Activated CD4-positive, alpha-beta T cell treated with anti-CD3 and anti-CD28 coated beads, Interleukin-2, Interleukin-6, amounts not matched to agents 100 ng/mL and 50 ng/mL, durations not matched to agents 16 hours and 8 hours (primary cell): ENCODE measurements at regions not wholly inside any gene's neighbourhood (a gene's known extent, or its start where the extent isn't known, plus 50 kb on each side); places are given as distances from the start of the nearest gene placed in this dataset.
"Not testable (repeated sequence)": the region's sequence is repeated elsewhere in the genome, so short reads cannot be mapped to it uniquely, and the experiment has no call there.

Experiments
- DNase-seq: peaks from one replicate; pipeline ENCODE4 v3.0.0-alpha.2; 2020

- no peak for DNase-seq
Measured at GRCh38 chr1:219560856-219561255, 52.0 kb downstream of the ZC3H11B start.

DNA sequence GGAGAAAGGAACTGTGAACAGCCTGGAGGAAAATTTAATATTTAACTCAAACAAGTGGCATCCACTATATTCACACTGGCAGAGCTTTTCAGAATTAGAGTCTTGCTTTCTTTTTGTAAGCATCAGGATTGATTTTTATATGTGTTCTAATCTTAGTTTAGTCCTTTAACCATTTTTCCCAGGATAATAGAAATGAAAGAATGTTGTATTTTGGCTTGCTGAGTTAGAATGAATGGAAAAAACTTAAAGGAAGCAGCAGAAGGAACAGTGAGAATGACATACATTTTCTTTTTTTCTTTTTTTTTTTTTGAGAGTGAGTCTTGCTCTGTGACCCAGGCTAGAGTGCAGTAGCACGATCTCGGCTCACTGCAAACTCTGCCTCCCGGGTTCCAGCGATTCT is 53.0 kb downstream of the ZC3H11B start:
- no peak for DNase-seq

GRCh38 chr1:219555806-219556205 is 57.1 kb downstream of the ZC3H11B start:
- DNase-seq: no peak

- DNase-seq: no peak
Measured at GRCh38 chr1:219555031-219555692, 57.7 kb downstream of the ZC3H11B start.

GRCh38 chr1:219553934-219554502 is 58.9 kb downstream of the ZC3H11B start:
- DNase-seq: no peak

DNA sequence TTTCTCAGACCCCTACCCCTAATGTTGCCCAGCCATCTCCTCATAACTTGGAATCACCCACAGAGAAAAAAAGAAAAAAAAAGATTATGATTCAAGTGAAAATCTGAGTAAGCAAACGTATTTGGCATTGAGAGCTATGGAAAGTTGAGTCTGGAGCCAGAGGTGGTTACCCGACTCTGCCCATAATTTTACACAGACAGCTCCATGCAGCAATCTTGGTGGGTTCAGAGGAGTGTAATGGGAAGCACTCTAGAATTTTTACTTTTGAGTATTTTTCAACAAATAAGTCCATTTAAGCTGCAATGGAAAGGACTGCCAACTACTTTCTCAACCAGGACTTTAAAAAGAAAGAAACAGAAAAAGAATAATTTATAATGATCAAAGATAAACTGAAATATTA is 62.7 kb downstream of the ZC3H11B start:
- DNase-seq: no peak

- DNase-seq: no peak
Measured at GRCh38 chr1:219549215-219549614, 63.7 kb downstream of the ZC3H11B start.

GRCh38 chr1:219548386-219548785 is 64.5 kb downstream of the ZC3H11B start:
- DNase-seq: no peak

GRCh38 chr1:219545756-219546155 is 67.1 kb downstream of the ZC3H11B start:
- not testable (repeated sequence) for DNase-seq

DNA sequence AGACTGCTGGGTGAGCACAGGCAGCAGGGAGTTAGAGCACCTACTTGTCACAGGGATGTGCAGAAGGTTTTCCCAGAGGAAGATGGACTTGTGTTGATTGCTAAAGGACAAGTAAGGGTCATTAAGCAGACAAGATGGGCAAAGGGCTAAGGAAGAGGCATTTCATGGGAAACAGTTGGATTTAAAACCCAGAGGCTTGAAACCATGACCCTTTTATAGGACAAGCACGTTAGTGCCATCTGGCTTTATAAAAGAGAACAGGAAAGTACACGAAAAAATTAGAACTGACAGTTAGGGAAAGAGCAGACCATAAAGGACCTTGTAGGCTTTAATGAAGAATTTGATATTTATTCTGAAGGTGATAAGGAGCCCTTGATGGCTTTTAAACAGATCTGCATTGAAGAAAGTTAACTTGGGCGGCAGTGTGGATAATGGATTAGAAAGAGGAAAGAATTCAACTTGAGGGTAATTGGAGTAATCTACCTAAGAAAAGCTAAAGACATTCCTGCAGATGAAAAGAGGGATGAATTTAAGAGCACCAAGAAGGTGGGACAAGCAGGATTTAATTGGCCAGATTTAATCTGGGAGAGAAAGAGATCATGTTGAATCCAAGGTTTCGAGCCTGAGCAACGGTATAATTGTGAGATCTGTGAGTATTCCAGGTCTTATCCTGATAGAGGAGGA is 68.6 kb downstream of the ZC3H11B start:
- DNase-seq: no peak

DNA sequence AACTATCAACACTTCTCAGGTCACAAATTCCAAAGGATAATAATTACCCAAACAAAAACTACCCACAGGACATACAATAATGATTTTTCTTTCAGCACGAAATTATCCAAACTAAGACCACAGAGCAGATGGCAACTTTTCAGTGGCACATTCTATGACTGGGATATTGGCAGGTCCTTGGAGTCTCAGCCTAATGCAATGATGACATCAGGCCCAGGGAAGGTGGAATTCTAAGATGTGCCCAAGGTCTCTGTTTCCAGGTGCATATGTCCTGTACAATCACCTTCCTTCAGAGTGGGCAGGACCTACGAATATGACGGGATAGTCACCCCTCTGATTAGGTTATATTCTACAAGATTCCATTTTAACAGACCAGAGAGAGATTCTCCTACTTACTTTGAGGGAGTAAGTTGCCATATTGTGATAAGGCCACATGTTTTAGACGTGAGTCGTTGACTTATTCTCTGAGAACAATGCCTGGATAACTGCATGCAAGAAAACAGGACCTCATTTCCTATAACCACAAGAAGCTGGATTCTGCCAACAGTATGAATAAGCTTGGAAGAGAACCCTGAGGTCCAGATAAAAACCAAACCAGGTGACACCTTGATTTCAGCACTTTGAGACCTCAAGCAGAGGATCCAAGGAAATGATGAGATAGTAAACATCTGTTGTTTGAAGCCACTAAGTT is 69.9 kb downstream of the ZC3H11B start:
- no peak for DNase-seq

- DNase-seq: no peak
Measured at GRCh38 chr1:219541946-219542345, 71.0 kb downstream of the ZC3H11B start.

DNA sequence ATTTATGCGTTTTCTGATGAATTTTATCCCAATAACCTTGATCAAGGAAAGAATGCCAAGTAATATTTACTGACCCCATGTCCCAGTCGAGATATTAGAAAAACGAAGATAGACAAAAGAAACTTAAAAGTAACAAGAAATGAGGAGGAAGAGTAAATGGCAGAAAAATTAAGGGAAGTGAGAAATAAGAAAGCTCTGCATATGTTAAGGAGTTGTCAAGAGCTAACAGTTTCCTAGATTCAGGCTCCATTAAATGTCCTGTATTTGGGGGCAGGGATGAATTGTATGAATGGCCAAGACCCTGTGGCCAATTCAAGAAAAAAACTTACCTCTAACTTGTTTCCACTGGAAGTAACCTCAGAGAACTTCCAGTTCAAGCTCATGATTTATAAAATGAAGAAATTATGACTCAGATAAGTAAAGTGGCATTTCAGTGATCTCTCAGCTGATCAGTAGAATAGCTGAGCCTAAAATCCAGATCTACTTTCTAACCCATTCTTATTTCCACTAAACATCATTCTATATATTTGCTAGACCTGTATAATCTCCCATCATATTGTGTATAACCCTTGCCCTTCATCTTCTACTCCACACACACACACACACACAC is 73.2 kb downstream of the ZC3H11B start:
- no peak for DNase-seq

GRCh38 chr1:219538886-219539285 is 74.0 kb downstream of the ZC3H11B start:
- DNase-seq: no peak

- peak; percentile 7 for DNase-seq
Measured at GRCh38 chr1:219537223-219537631, 75.7 kb downstream of the ZC3H11B start.

DNA sequence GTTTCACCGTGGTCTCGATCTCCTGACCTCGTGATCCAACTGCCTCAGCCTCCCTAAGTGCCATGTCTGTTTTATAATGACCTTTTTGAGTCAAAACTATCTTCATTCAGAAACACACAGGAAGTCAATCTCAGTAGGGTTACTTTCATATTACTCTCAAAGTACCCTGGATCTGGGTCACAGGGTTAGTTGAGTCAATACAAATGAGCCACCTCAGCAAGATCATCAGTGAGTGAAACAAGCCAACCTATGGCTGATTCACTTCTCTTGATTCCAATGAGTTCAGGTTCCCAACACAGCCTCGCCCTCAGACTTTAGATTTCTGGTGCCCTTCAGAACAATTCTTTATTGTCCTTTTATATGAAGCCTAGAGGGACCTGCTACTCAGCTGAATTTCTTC is 76.9 kb downstream of the ZC3H11B start:
- DNase-seq: peak; percentile 2

GRCh38 chr1:219534991-219535390 is 77.9 kb downstream of the ZC3H11B start:
- DNase-seq: no peak

DNA sequence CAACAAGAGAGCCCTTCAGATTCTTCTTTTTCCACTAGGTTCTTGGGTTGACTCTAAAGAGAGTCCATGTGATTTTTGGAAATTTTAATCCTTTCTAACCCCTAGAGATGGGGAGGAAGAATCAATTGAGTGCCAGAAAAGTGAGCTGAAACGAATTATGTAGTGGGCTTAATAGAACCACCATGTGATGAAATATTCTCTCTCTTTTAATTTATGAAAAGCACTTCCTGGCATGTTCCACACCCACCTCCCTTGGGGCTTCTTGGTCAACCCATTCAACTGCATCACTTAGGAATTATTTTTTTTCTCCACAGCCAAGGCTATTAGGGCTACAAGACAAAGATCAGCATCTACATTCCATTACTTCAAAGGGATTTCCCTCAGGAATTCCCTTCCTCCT is 79.6 kb downstream of the ZC3H11B start:
- DNase-seq: no peak

DNA sequence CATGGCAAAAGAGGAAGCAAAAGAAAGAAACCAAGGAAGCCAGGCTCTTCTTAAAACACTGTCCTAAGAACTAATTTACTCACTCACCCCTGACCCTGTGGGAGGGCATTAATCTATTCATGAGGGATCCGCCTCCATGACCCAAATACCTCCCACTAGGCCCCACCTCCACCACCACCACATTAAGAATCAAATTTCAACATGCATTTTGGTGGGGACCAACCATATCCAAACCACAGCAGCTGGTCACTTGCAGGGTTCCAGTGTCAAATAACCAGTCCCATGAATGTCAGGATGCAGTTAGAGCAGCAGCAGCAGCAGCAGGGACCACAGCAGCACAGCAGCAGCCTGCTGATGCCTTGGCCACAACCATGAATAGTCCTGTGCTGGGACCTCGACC is 83.8 kb downstream of the ZC3H11B start:
- no peak for DNase-seq

DNA sequence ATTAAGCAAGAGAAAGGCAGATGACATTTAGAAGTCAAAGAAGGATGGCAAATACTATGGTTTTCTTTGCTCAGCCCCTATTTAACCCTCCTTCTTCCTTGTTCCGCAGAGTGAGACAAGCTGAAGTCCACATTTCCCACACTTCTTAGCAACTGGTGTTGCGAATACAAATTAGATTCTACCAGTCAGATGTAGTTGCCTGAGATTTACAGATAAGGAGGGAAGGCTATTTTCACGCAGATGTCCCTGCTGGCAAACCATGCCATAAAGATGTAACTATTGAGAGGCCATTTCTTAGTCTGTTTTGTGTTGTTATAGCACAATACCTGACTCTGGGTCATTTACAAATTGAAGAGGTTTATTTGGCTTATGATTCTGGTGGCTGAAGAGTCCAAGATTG is 84.3 kb downstream of the ZC3H11B start:
- no peak for DNase-seq

DNA sequence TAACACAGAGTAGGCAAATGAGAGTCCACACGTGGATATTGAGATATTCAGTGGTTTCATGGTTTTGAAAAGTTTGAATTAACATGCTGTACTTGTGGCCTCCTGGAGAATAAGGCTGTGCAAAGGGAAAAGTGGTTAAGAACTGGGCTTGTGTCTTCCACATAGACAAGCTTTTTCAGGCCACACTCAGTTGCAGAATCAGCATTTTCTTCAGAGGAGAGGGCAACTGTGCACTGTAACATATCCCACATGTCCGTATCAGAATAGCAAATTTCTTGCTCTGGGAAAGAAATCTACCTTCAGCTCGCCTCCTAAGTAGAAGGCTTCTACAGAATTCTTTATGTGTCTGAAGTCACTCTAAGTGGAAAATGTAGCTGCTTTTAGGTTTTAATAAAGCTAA is 84.9 kb downstream of the ZC3H11B start:
- DNase-seq: no peak

- no peak for DNase-seq
Measured at GRCh38 chr1:219526074-219526473, 86.8 kb downstream of the ZC3H11B start.

DNA sequence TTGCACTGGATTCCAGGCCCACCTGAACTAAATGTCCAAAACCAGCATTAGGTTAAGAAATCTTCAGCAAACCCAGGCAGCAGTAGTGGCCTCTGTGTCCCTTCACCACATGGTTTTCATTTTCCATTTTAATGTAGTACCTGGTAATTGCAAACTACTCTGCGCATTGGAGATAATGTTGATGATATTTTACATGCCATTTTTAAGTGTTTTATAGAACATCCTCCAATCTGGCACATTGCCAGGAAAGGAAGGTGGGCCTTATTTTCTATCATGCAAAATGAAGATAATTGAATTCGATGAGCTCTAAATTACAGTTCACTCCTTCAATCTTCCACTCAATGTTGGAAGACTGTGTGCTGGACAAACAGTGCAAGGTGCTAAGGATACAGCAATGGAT is 89.5 kb downstream of the ZC3H11B start:
- no peak for DNase-seq
